Trophoblast cell (in vitro differentiated cells and primary cell): ENCODE measurements at regions not wholly inside any gene's neighbourhood (a gene's known extent, or its start where the extent isn't known, plus 50 kb on each side); places are given as distances from the start of the nearest gene placed in this dataset.

Experiments
- DNase-seq, 2 donors: peaks; one replicate each; pipeline ENCODE4 v3.0.0-alpha.2; 2016
- H2AFZ ChIP-seq: 2 replicates; pipeline ENCODE4 v1.6.1; 2013; ENCODE audit warnings: low read length, moderate library complexity, mild to moderate bottlenecking; ENCODE audit not compliant: insufficient read depth, poor library complexity
- H2AK5ac ChIP-seq: 2 replicates; pipeline ENCODE4 v1.6.1; 2013; ENCODE audit warnings: mild to moderate bottlenecking, low read length
- H2BK120ac ChIP-seq: 2 replicates; pipeline ENCODE4 v1.6.1; 2013; ENCODE audit warnings: low read length, mild to moderate bottlenecking, moderate library complexity; ENCODE audit not compliant: insufficient read depth, poor library complexity
- H2BK12ac ChIP-seq: 2 replicates; pipeline ENCODE4 v1.6.1; 2013; ENCODE audit warnings: mild to moderate bottlenecking, low read length, moderate library complexity
- H2BK5ac ChIP-seq: 2 replicates; pipeline ENCODE4 v1.6.1; 2013; ENCODE audit warnings: low read length, low read depth, moderate library complexity, mild to moderate bottlenecking; ENCODE audit not compliant: poor library complexity
- H3K14ac ChIP-seq: 2 replicates; pipeline ENCODE4 v1.6.1; 2013; ENCODE audit warnings: mild to moderate bottlenecking, low read length
- H3K18ac ChIP-seq: 2 replicates; pipeline ENCODE4 v1.6.1; 2013; ENCODE audit warnings: mild to moderate bottlenecking, low read length
- H3K23ac ChIP-seq: 2 replicates; pipeline ENCODE4 v1.6.1; 2013; ENCODE audit warnings: low read length
- H3K27ac ChIP-seq: 2 replicates; pipeline ENCODE4 v1.5.1; 2013; ENCODE audit warnings: low read depth, mild to moderate bottlenecking, inconsistent platforms, low read length, moderate library complexity
- H3K27me3 ChIP-seq: 2 replicates; pipeline ENCODE4 v1.6.1; 2013; ENCODE audit warnings: inconsistent platforms, mild to moderate bottlenecking, low read length, moderate library complexity; ENCODE audit not compliant: insufficient read depth
- H3K36me3 ChIP-seq, 2 experiments: 1 replicate in 1 of 2; 2 replicates in 1 of 2; pipeline ENCODE4 v1.6.1; 2013; ENCODE audit warnings: low read length in 2 of 2, mild to moderate bottlenecking in 2 of 2, moderate library complexity in 1 of 2; ENCODE audit not compliant: insufficient read depth in 2 of 2, control insufficient read depth in 1 of 2
- H3K4ac ChIP-seq: 2 replicates; pipeline ENCODE4 v1.6.1; 2013; ENCODE audit warnings: low read depth, mild to moderate bottlenecking, low read length, moderate library complexity
- H3K4me1 ChIP-seq, 2 experiments: 1 replicate in 1 of 2; 2 replicates in 1 of 2; pipeline ENCODE4 v1.6.1; 2013; ENCODE audit warnings: low read length in 2 of 2, mild to moderate bottlenecking in 2 of 2, moderate library complexity in 1 of 2; ENCODE audit not compliant: insufficient read depth in 2 of 2, control insufficient read depth in 1 of 2
- H3K4me2 ChIP-seq: 2 replicates; pipeline ENCODE4 v1.6.1; 2013; ENCODE audit warnings: inconsistent platforms, mild to moderate bottlenecking, low read length, moderate library complexity
- H3K4me3 ChIP-seq: 2 replicates; pipeline ENCODE4 v1.5.1; 2013; ENCODE audit warnings: mild to moderate bottlenecking, low read depth, low read length, inconsistent platforms
- H3K79me1 ChIP-seq: one replicate; pipeline ENCODE4 v1.6.1; 2013; ENCODE audit warnings: low read length
- H3K79me2 ChIP-seq: 2 replicates; pipeline ENCODE4 v1.6.1; 2013; ENCODE audit warnings: low read length, mild to moderate bottlenecking; ENCODE audit not compliant: control insufficient read depth, insufficient read depth, poor library complexity
- H3K9ac ChIP-seq: 2 replicates; pipeline ENCODE4 v1.6.1; 2013; ENCODE audit warnings: mild to moderate bottlenecking, low read length
- H3K9me3 ChIP-seq: 2 replicates; pipeline ENCODE4 v1.6.1; 2013; ENCODE audit warnings: low read depth, mild to moderate bottlenecking, control low read depth, inconsistent platforms, low read length; ENCODE audit not compliant: insufficient read depth
- H4K12ac ChIP-seq: 2 replicates; pipeline ENCODE4 v1.6.1; 2013; ENCODE audit warnings: low read depth, mild to moderate bottlenecking, low read length, moderate library complexity
- H4K8ac ChIP-seq: 2 replicates; pipeline ENCODE4 v1.6.1; 2013; ENCODE audit warnings: low read depth, mild to moderate bottlenecking, low read length, moderate library complexity
- H4K91ac ChIP-seq: one replicate; pipeline ENCODE4 v1.6.1; 2013; ENCODE audit warnings: low read depth, mild to moderate bottlenecking, low read length, moderate library complexity
- WGBS: extraction: QIAGEN DNeasy Blood & Tissue Kit; methylation state at CpG from one replicate; pipeline ENCODE4 v1.1.7; 2013; ENCODE audit warnings: missing lambda C conversion rate; ENCODE audit not compliant: insufficient read length, insufficient coverage; ENCODE audit errors: extremely low coverage; 5-methylcytosine and 5-hydroxymethylcytosine counted together

GRCh38 chrX:27276751-27277150 is 186.4 kb downstream of the PPP4R3C start:
- Histone ChIP-seq H2AK5ac (no peak overlapping the region), H3K27ac (no peak overlapping the region), H4K12ac (no peak overlapping the region), H3K4me2 (no peak overlapping the region), H4K91ac (no peak overlapping the region), H3K18ac (no peak overlapping the region), H2BK12ac (no peak overlapping the region), H3K27me3 (no peaks in the 10 kb centered on the region), H3K4ac (no peak overlapping the region), H3K79me1 (no peaks in the 10 kb centered on the region), H3K36me3 (no peaks in the 10 kb centered on the region), H3K9ac (no peak overlapping the region), H3K4me3 (no peak overlapping the region), H3K14ac (no peak overlapping the region), H3K79me2 (no peaks in the 10 kb centered on the region), H3K9me3 (no peaks in the 10 kb centered on the region), H3K4me1 (peaks cover 0 to 2% of the 10 kb centered on the region in 2 experiments), H4K8ac (no peak overlapping the region), H2BK120ac (no peak overlapping the region), H2BK5ac (no peak overlapping the region), H3K23ac (no peak overlapping the region), H2AFZ (no peak overlapping the region)
- no peak for DNase-seq
- no CpG with 5 or more reads among the region's 5 CpGs for WGBS

GRCh38 chrX:27254656-27255055 is 208.5 kb downstream of the PPP4R3C start:
- no peaks in the 10 kb centered on the region for H3K36me3 ChIP-seq
- H3K9me3 ChIP-seq, result no peaks in the 10 kb centered on the region
- H2BK5ac ChIP-seq, result no peak overlapping the region
- no peaks in the 10 kb centered on the region for H3K79me2 ChIP-seq
- H3K27ac ChIP-seq, result no peak overlapping the region
- H2BK120ac ChIP-seq, result no peak overlapping the region
- no peaks in the 10 kb centered on the region for H3K4me1 ChIP-seq
- no peak overlapping the region for H2AFZ ChIP-seq
- no peak overlapping the region for H2BK12ac ChIP-seq
- H3K79me1 ChIP-seq, result no peaks in the 10 kb centered on the region
- no peak overlapping the region for H4K91ac ChIP-seq
- H3K4me3 ChIP-seq, result no peak overlapping the region
- no peak overlapping the region for H2AK5ac ChIP-seq
- DNase-seq, result no peak
- no peak overlapping the region for H3K4ac ChIP-seq
- H4K12ac ChIP-seq, result no peak overlapping the region
- H3K18ac ChIP-seq, result no peak overlapping the region
- no peaks in the 10 kb centered on the region for H3K27me3 ChIP-seq
- H4K8ac ChIP-seq, result no peak overlapping the region
- H3K4me2 ChIP-seq, result no peak overlapping the region
- no peak overlapping the region for H3K14ac ChIP-seq
- H3K9ac ChIP-seq, result no peak overlapping the region
- no peak overlapping the region for H3K23ac ChIP-seq

GRCh38 chrX:27251369-27251768 is 211.8 kb downstream of the PPP4R3C start:
- Histone ChIP-seq H3K4me3 (no peak overlapping the region), H3K18ac (no peak overlapping the region), H3K27me3 (no peaks in the 10 kb centered on the region), H4K91ac (no peak overlapping the region), H3K9me3 (no peaks in the 10 kb centered on the region), H3K4me1 (no peaks in the 10 kb centered on the region), H3K23ac (no peak overlapping the region), H3K4ac (no peak overlapping the region), H3K36me3 (no peaks in the 10 kb centered on the region), H2AK5ac (no peak overlapping the region), H2AFZ (no peak overlapping the region), H2BK12ac (no peak overlapping the region), H3K79me2 (no peaks in the 10 kb centered on the region), H4K8ac (no peak overlapping the region), H2BK120ac (no peak overlapping the region), H3K27ac (no peak overlapping the region), H3K9ac (no peak overlapping the region), H4K12ac (no peak overlapping the region), H3K4me2 (no peak overlapping the region), H3K79me1 (no peaks in the 10 kb centered on the region), H2BK5ac (no peak overlapping the region), H3K14ac (no peak overlapping the region)
- DNase-seq, result no peak
- WGBS, result no CpG with 5 or more reads among the region's 3 CpGs

- no peak overlapping the region for H3K4me2 ChIP-seq
- H3K4me1 ChIP-seq, result no peaks in the 10 kb centered on the region
- no peak overlapping the region for H3K23ac ChIP-seq
- H4K91ac ChIP-seq, result no peak overlapping the region
- H2BK5ac ChIP-seq, result no peak overlapping the region
- no peak for DNase-seq
- no peak overlapping the region for H4K8ac ChIP-seq
- no peak overlapping the region for H3K14ac ChIP-seq
- H3K4me3 ChIP-seq, result no peak overlapping the region
- no peaks in the 10 kb centered on the region for H3K79me1 ChIP-seq
- no CpG with 5 or more reads among the region's 1 CpG for WGBS
- no peak overlapping the region for H3K4ac ChIP-seq
- H2AFZ ChIP-seq, result no peak overlapping the region
- no peak overlapping the region for H3K27ac ChIP-seq
- no peak overlapping the region for H2AK5ac ChIP-seq
- H4K12ac ChIP-seq, result no peak overlapping the region
- H2BK120ac ChIP-seq, result no peak overlapping the region
- no peak overlapping the region for H2BK12ac ChIP-seq
- H3K36me3 ChIP-seq, result no peaks in the 10 kb centered on the region
- no peak overlapping the region for H3K9ac ChIP-seq
- no peak overlapping the region for H3K18ac ChIP-seq
- no peaks in the 10 kb centered on the region for H3K79me2 ChIP-seq
- peaks cover 2% of the 10 kb centered on the region for H3K9me3 ChIP-seq
- H3K27me3 ChIP-seq, result no peaks in the 10 kb centered on the region
Observed at GRCh38 chrX:27242581-27242980, 220.6 kb downstream of the PPP4R3C start.

- Histone ChIP-seq H4K8ac (no peak overlapping the region), H3K79me1 (no peaks in the 10 kb centered on the region), H3K14ac (no peak overlapping the region), H3K18ac (no peak overlapping the region), H3K36me3 (no peaks in the 10 kb centered on the region), H3K27ac (no peak overlapping the region), H2BK12ac (no peak overlapping the region), H3K4me2 (no peak overlapping the region), H3K4me3 (no peak overlapping the region), H3K23ac (no peak overlapping the region), H3K9me3 (peaks cover 2% of the 10 kb centered on the region), H4K91ac (no peak overlapping the region), H3K9ac (no peak overlapping the region), H3K79me2 (no peaks in the 10 kb centered on the region), H2AFZ (no peak overlapping the region), H3K4ac (no peak overlapping the region), H2AK5ac (no peak overlapping the region), H4K12ac (no peak overlapping the region), H3K27me3 (no peaks in the 10 kb centered on the region), H3K4me1 (no peaks in the 10 kb centered on the region), H2BK120ac (no peak overlapping the region), H2BK5ac (no peak overlapping the region)
- no peak for DNase-seq
Observed at GRCh38 chrX:27241981-27242380, 221.2 kb downstream of the PPP4R3C start.
